GM21515 (cell line): ENCODE measurements at regions not wholly inside any gene's neighbourhood (a gene's known extent, or its start where the extent isn't known, plus 50 kb on each side); places are given as distances from the start of the nearest gene placed in this dataset.

Experiments used
- ATAC-seq: cut with Tn5 transposase; IDR thresholded peaks from one replicate; pipeline ENCODE4 v1.9.1; 2021; ENCODE audit not compliant: unreplicated experiment

- no peak for ATAC-seq
Measured at GRCh38 chr3:19093084-19093483, 55.2 kb upstream of the KCNH8 start.

- no peak for ATAC-seq
Measured at GRCh38 chr3:19077388-19077787, 70.9 kb upstream of the KCNH8 start.

- no peak for ATAC-seq
Measured at GRCh38 chr3:19075037-19075436, 73.3 kb upstream of the KCNH8 start.

- ATAC-seq: no peak
Measured at GRCh38 chr3:19074257-19074900, 73.9 kb upstream of the KCNH8 start.

- ATAC-seq: no peak
Measured at GRCh38 chr3:19073341-19074105, 74.8 kb upstream of the KCNH8 start.

GRCh38 chr3:19070325-19070724 lies 78.0 kb upstream of the KCNH8 start:
- no peak for ATAC-seq

- no peak for ATAC-seq
Measured at GRCh38 chr3:19065027-19065426, 83.3 kb upstream of the KCNH8 start.

GRCh38 chr3:19063936-19064335 lies 84.4 kb upstream of the KCNH8 start:
- ATAC-seq: no peak

GRCh38 chr3:19060404-19060803 lies 87.9 kb upstream of the KCNH8 start:
- no peak for ATAC-seq

- no peak for ATAC-seq
Measured at GRCh38 chr3:19052874-19053273, 95.4 kb upstream of the KCNH8 start.

GRCh38 chr3:19046440-19046839 lies 101.9 kb upstream of the KCNH8 start:
- ATAC-seq: no peak

- ATAC-seq: no peak
Measured at GRCh38 chr3:19030522-19030839, 117.8 kb upstream of the KCNH8 start.

GRCh38 chr3:19029837-19030521 lies 118.3 kb upstream of the KCNH8 start:
- ATAC-seq: no peak

GRCh38 chr3:19025441-19025840 lies 122.9 kb upstream of the KCNH8 start:
- no peak for ATAC-seq

- no peak for ATAC-seq
Measured at GRCh38 chr3:19022546-19022945, 125.8 kb upstream of the KCNH8 start.

GRCh38 chr3:19016851-19017250 lies 131.5 kb upstream of the KCNH8 start:
- ATAC-seq: no peak

- ATAC-seq: no peak
Measured at GRCh38 chr3:19013879-19014278, 134.4 kb upstream of the KCNH8 start.

- no peak for ATAC-seq
Measured at GRCh38 chr3:19012846-19013245, 135.5 kb upstream of the KCNH8 start.

- no peak for ATAC-seq
Measured at GRCh38 chr3:19002606-19003005, 145.7 kb upstream of the KCNH8 start.

- no peak for ATAC-seq
Measured at GRCh38 chr3:18998069-18998468, 150.2 kb upstream of the KCNH8 start.

- no peak for ATAC-seq
Measured at GRCh38 chr3:18992709-18993108, 155.6 kb upstream of the KCNH8 start.

GRCh38 chr3:18989237-18989795 lies 159.0 kb upstream of the KCNH8 start:
- ATAC-seq: no peak
